Tibial artery (tissue), 4 donors: ENCODE measurements at regions not wholly inside any gene's neighbourhood (a gene's known extent, or its start where the extent isn't known, plus 50 kb on each side); places are given as distances from the start of the nearest gene placed in this dataset.

Experiments used
- DNase-seq, 2 donors: peaks; one replicate each; pipeline ENCODE4 v3.0.0-alpha.2; 2019
- H3K27ac ChIP-seq, 2 donors: fragments of 200-600 bp; sonication (generic) in 1 of 2; 1 replicate in 1 of 2; 2 replicates in 1 of 2; pipeline ENCODE4 v1.5.1; 2018 to 2019; ENCODE audit warnings: mild to moderate bottlenecking in 1 of 2
- H3K27me3 ChIP-seq, 2 donors: fragments of 200-600 bp; sonication (generic) in 1 of 2; one replicate each; pipeline versions ENCODE4 v1.5.1 to v1.6.0; 2016 to 2019
- H3K36me3 ChIP-seq, 3 donors: fragments of 200-600 bp; sonication (generic) in 2 of 3; one replicate each; pipeline ENCODE4 v1.5.1; 2016 to 2019; ENCODE audit warnings: mild to moderate bottlenecking in 2 of 3
- H3K4me1 ChIP-seq, 4 donors: fragments of 200-600 bp; sonication (generic) in 2 of 4; 1 replicate in 3 of 4; 2 replicates in 1 of 4; pipeline ENCODE4 v1.5.1; 2016 to 2019
- H3K4me3 ChIP-seq, 2 donors: fragments of 200-600 bp; sonication (generic) in 1 of 2; 1 replicate in 1 of 2; 2 replicates in 1 of 2; pipeline ENCODE4 v1.5.1; 2018 to 2019; ENCODE audit warnings: mild to moderate bottlenecking in 2 of 2
- H3K9me3 ChIP-seq, 3 donors: fragments of 200-600 bp; sonication (generic) in 1 of 3; one replicate each; pipeline ENCODE4 v1.5.1; 2016 to 2019
- CTCF ChIP-seq, 2 experiments: fragments of 200-600 bp in 1 of 2; fragments of 450-650 bp in 1 of 2; IDR thresholded peaks; one replicate each; pipeline ENCODE4 v1.5.1; 2017 to 2019; ENCODE audit warnings: antibody characterized with exemption in 2 of 2, mild to moderate bottlenecking in 1 of 2, moderate library complexity in 1 of 2
- intact Hi-C: fragments of 100-400 bp; cut with DNase I; formaldehyde crosslinking; loops from one replicate; pipeline ENCODE4 v1.15.0; 2023; ENCODE audit warnings: low total_unique reads

- TF ChIP-seq CTCF (IDR thresholded peaks at IDR 0.05), result no peak
- Histone ChIP-seq H3K27me3 (no peaks in the 10 kb centered on the region), H3K36me3 (no peaks in the 10 kb centered on the region), H3K27ac (no peak overlapping the region), H3K9me3 (no peaks in the 10 kb centered on the region), H3K4me3 (no peak overlapping the region), H3K4me1 (no peaks in the 10 kb centered on the region)
- no peak for DNase-seq
- intact Hi-C loops, result no loop called here
Measured at GRCh38 chr15:46260937-46261336, 626.1 kb downstream of the SQOR start.

GRCh38 chr15:46265664-46266347 is 631.0 kb downstream of the SQOR start:
- Histone ChIP-seq H3K27me3 (no peaks in the 10 kb centered on the region), H3K4me1 (no peaks in the 10 kb centered on the region), H3K4me3 (no peak overlapping the region), H3K27ac (no peak overlapping the region), H3K9me3 (no peaks in the 10 kb centered on the region), H3K36me3 (no peaks in the 10 kb centered on the region)
- DNase-seq, result no peak
- intact Hi-C loops, result no loop called here
- TF ChIP-seq CTCF (IDR thresholded peaks at IDR 0.05), result no peak

DNA sequence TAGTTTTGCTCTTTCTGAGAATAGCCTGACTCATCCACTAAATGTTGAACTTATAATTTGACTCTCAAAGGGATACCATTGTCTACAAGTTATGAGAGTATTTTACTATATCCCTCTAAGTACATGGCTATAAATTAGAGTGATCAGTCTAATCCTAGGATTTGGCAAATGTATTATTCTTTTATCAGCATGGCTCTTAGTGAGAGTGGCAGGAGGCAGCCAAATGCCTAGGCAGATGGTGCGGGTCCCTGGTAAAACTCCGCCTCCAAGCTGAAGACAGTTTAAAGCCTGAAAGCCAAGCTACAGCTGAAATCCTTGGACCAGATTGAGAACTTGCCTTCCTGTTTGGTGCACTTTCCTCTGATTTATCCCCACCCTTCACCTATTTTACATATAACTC is 631.8 kb downstream of the SQOR start:
- H3K27me3 ChIP-seq, result no peaks in the 10 kb centered on the region
- H3K9me3 ChIP-seq, result no peaks in the 10 kb centered on the region
- TF ChIP-seq CTCF (IDR thresholded peaks at IDR 0.05), result no peak
- intact Hi-C loops, result no loop called here
- no peak overlapping the region for H3K4me3 ChIP-seq
- H3K36me3 ChIP-seq, result no peaks in the 10 kb centered on the region
- no peaks in the 10 kb centered on the region for H3K4me1 ChIP-seq
- DNase-seq, result no peak
- no peak overlapping the region for H3K27ac ChIP-seq

DNA sequence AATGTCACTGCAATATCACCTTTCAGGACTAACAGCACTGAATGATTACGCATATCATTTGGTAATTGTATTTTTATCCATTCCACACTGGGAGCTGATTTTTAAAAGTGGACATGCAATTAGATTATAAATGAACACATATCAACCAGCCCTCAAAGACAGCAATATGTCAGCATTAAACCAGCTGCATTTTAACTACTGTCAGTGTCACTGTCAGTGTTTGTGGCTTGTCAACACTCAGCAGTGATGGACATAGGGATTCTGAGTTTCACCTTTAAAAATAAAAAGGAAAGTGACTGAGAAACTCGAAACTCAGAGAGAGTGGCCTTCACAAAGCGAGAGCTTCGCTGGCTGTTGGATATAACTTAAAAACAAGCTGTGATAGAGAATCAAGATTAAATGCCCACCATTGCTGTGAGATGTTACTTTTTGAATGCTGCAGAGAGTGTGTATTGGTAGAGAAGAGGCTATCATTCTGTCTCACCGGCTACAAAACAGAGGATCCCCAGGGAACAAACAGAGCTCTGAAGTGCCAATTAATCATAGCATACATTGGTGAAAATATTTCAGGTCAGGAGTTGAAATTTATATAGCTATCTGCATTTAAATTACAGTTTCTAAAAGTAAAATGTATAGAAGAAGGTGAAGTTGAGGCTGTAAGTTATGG is 635.8 kb downstream of the SQOR start:
- TF ChIP-seq CTCF (IDR thresholded peaks at IDR 0.05), result no peak
- intact Hi-C loops, result no loop called here
- Histone ChIP-seq H3K27ac (no peak overlapping the region), H3K27me3 (no peaks in the 10 kb centered on the region), H3K36me3 (no peaks in the 10 kb centered on the region), H3K9me3 (no peaks in the 10 kb centered on the region), H3K4me3 (no peak overlapping the region), H3K4me1 (no peaks in the 10 kb centered on the region)
- DNase-seq, result no peak

DNA sequence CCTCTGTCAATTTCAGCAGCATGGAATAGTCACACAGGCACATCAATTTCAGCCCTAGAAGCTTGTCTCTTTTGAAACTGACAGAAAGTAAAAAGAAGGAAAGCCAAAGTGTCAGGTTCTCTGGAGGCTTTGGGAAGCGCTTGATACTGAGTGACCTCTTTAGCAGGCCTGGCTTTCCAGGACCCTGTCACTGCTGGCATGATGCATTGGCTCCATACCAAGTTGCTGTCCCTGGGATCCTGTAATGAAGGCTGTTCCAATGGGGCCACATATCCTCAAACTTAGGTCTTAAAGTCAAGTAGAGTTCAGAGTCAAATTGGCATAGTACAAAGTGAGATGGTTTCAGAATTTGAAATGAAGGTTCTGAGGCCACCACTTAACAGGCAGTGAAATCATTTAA is 640.9 kb downstream of the SQOR start:
- no peaks in the 10 kb centered on the region for H3K27me3 ChIP-seq
- H3K4me3 ChIP-seq, result no peak overlapping the region
- H3K4me1 ChIP-seq, result no peaks in the 10 kb centered on the region
- no peak for DNase-seq
- H3K36me3 ChIP-seq, result no peaks in the 10 kb centered on the region
- TF ChIP-seq CTCF (IDR thresholded peaks at IDR 0.05), result no peak
- H3K27ac ChIP-seq, result no peak overlapping the region
- no peaks in the 10 kb centered on the region for H3K9me3 ChIP-seq
- intact Hi-C loops, result no loop called here
